Astrocyte (in vitro differentiated cells and primary cell): ENCODE measurements at regions not wholly inside any gene's neighbourhood (a gene's known extent, or its start where the extent isn't known, plus 50 kb on each side); places are given as distances from the start of the nearest gene placed in this dataset.

Experiments used
- CTCF ChIP-seq: IDR thresholded peaks from 2 replicates; pipeline ENCODE4 v1.5.1; 2011; ENCODE audit warnings: low read depth, mild to moderate bottlenecking, inconsistent platforms, low read length, moderate library complexity; ENCODE audit not compliant: insufficient read depth
- EZH2 ChIP-seq: IDR thresholded peaks from 2 replicates; pipeline ENCODE4 v1.6.1; 2012; ENCODE audit warnings: mild to moderate bottlenecking, low read length, inconsistent platforms; ENCODE audit not compliant: insufficient read depth

- TF ChIP-seq CTCF = no peak
- TF ChIP-seq EZH2 = no peak
Observed at GRCh38 chr10:3353235-3353634, 180.7 kb upstream of the PITRM1 start.
